Glutamatergic neuron (in vitro differentiated cells): ENCODE measurements at regions not wholly inside any gene's neighbourhood (a gene's known extent, or its start where the extent isn't known, plus 50 kb on each side); places are given as distances from the start of the nearest gene placed in this dataset.
"Not testable (repeated sequence)": the region's sequence is repeated elsewhere in the genome, so short reads cannot be mapped to it uniquely, and the experiment has no call there.

Experiments used
- DNase-seq: peaks from one replicate; pipeline ENCODE4 v3.0.0; 2022
- H3K27ac Mint-ChIP-seq: one replicate; pipeline ENCODE4 v1.8.0; 2020; ENCODE audit warnings: mild to moderate bottlenecking, mixed read lengths, inconsistent platforms; ENCODE audit not compliant: unreplicated experiment
- H3K27me3 Mint-ChIP-seq: one replicate; pipeline ENCODE4 v1.8.0; 2020; ENCODE audit warnings: mild to moderate bottlenecking, moderate library complexity, mixed read lengths, inconsistent platforms; ENCODE audit not compliant: unreplicated experiment
- H3K36me3 Mint-ChIP-seq: one replicate; pipeline ENCODE4 v1.8.0; 2020; ENCODE audit warnings: mild to moderate bottlenecking, mixed read lengths, inconsistent platforms; ENCODE audit not compliant: unreplicated experiment
- H3K4me1 Mint-ChIP-seq: one replicate; pipeline ENCODE4 v1.8.0; 2020; ENCODE audit warnings: mild to moderate bottlenecking, low read depth, mixed read lengths, inconsistent platforms; ENCODE audit not compliant: unreplicated experiment
- H3K4me3 Mint-ChIP-seq: one replicate; pipeline ENCODE4 v1.8.0; 2020; ENCODE audit warnings: mild to moderate bottlenecking, mixed read lengths, inconsistent platforms; ENCODE audit not compliant: unreplicated experiment
- H3K9me3 Mint-ChIP-seq: one replicate; pipeline ENCODE4 v1.8.0; 2020; ENCODE audit warnings: mild to moderate bottlenecking, moderate library complexity, mixed read lengths, inconsistent platforms; ENCODE audit not compliant: unreplicated experiment
- CTCF ChIP-seq: fragments of 200-600 bp; sonication (generic); IDR thresholded peaks from one replicate; pipeline ENCODE4 v1.5.0; 2021; ENCODE audit not compliant: partially characterized antibody, unreplicated experiment

DNA sequence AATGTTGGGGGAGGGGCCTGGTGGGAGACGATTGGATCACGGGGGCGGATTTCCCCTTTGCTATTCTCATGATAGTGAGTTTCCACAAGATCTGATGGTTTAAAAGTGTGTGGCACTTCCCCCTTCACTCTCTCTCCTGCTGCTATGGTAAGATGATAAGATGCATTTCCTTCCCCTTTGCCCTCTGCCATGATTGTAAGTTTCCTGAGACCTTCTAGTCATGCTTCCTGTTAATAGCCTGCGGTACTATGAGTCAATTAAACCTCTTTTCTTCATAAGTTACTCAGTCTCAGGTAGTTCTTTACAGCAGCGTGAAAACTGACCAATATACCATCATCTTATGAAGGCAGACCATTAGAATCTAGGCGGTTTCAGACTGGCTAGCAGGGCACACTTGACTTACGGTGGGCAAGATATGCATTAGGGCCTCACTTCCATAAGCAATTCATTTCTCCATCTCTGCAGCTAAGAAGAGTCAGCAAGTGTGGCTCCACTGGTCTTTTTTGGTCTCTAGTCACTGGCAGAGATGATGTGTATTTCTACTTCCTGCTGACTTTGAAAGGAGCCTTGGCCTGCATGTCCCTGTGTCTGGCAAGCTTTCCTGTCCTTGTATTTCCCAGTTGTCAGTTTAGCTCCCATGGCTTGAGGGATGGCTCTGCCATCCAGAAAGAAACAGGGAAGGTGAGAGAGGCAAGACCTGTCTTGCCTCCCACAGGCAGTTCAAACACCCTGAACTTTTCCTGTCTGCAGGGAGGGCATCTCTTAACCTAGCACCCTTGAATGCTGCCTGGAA lies 109.0 kb upstream of the ADAMTS9 start:
- Mint-ChIP-seq H3K27ac (no peak overlapping the region), H3K4me3 (no peak overlapping the region), H3K4me1 (peaks cover 3% of the 10 kb centered on the region), H3K9me3 (no peaks in the 10 kb centered on the region), H3K27me3 (no peaks in the 10 kb centered on the region), H3K36me3 (no peaks in the 10 kb centered on the region)
- DNase-seq: no peak
- TF ChIP-seq CTCF: no peak

DNA sequence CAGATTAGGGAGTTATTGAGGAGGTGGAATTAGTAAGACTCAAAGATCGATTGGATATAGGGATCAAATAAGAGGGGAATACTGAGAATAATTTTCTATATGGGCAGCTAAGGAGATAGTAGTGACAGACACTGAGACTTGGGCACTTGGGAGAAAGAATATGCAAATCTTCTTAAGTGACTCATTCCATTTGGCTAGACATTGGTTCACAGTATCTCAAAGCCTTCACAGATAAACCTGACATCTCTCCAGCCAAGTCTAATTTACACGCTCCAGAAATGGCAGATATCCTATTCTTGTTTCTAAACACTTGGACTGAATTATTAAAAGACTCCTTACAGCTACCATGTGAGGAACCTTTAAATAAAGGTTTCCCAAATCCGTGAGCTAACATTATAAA lies 104.6 kb upstream of the ADAMTS9 start:
- no peaks in the 10 kb centered on the region for H3K27me3 Mint-ChIP-seq
- H3K4me1 Mint-ChIP-seq: no peaks in the 10 kb centered on the region
- H3K4me3 Mint-ChIP-seq: no peak overlapping the region
- H3K9me3 Mint-ChIP-seq: no peaks in the 10 kb centered on the region
- no peak overlapping the region for H3K27ac Mint-ChIP-seq
- no peak for TF ChIP-seq CTCF
- no peaks in the 10 kb centered on the region for H3K36me3 Mint-ChIP-seq
- no peak for DNase-seq

- no peaks in the 10 kb centered on the region for H3K36me3 Mint-ChIP-seq
- H3K27me3 Mint-ChIP-seq: no peaks in the 10 kb centered on the region
- H3K9me3 Mint-ChIP-seq: no peaks in the 10 kb centered on the region
- H3K4me1 Mint-ChIP-seq: no peaks in the 10 kb centered on the region
- TF ChIP-seq CTCF: no peak
- no peak overlapping the region for H3K4me3 Mint-ChIP-seq
- no peak overlapping the region for H3K27ac Mint-ChIP-seq
- no peak for DNase-seq
These were observed 101.3 kb upstream of the ADAMTS9 start for GRCh38 chr3:64789111-64789510.

- no peak for DNase-seq
These were observed 95.4 kb upstream of the ADAMTS9 start for GRCh38 chr3:64783200-64783599.

DNA sequence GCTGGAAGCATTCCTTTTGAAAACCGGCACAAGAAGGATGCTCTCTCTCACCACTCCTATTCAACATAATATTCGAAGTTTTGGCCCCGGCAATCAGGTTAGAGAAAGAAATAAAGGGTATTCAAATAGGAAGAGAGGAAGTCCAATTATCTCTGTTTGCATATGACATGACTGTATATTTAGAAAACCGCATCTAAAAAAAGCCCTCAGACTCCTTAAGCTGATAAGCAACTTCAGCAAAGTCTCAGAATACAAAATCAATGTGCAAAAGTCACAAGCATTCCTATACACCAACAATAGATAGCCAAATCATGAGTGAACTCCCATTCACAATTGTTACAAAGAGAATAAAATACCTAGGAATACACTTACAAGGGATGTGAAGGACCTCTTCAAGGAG lies 93.1 kb upstream of the ADAMTS9 start:
- not testable (repeated sequence) for H3K27ac Mint-ChIP-seq, DNase-seq, H3K4me3 Mint-ChIP-seq, H3K27me3 Mint-ChIP-seq, H3K4me1 Mint-ChIP-seq, H3K9me3 Mint-ChIP-seq
- peaks cover 12% of the 10 kb centered on the region for H3K36me3 Mint-ChIP-seq

More at GRCh38 chr3:64783200-64783599, 95.4 kb upstream of the ADAMTS9 start:
- Mint-ChIP-seq H3K4me1 (no peaks in the 10 kb centered on the region), H3K9me3 (no peaks in the 10 kb centered on the region), H3K4me3 (no peak overlapping the region), H3K27ac (no peak overlapping the region), H3K27me3 (no peaks in the 10 kb centered on the region), H3K36me3 (peaks cover 7% of the 10 kb centered on the region)
- no peak for TF ChIP-seq CTCF
